HCT116 (cell line): ENCODE measurements at regions not wholly inside any gene's neighbourhood (a gene's known extent, or its start where the extent isn't known, plus 50 kb on each side); places are given as distances from the start of the nearest gene placed in this dataset.

Source experiments
- ATAC-seq: fragments of 200-7000 bp; cut with Tn5 transposase; 2 replicates; pipeline ENCODE4 v1.9.1; 2020; ENCODE audit warnings: mild to moderate bottlenecking, moderate library complexity
- BruUV-seq: library from RNA; stranded (reverse); fragments of 400-500 nt; replicated peaks from 2 replicates; lab custom pipeline; 2021; lab: Mats Ljungman, UMichigan
- CTCF ChIA-PET: fragments of 300-600 bp; sonication (Branson Sonifier 250); formaldehyde crosslinking; loops from one replicate; lab custom pipeline; 2021; ENCODE audit warnings: antibody characterized with exemption; lab: Charles Lee
- POLR2A ChIA-PET: fragments of 300-600, 350-600 bp; sonication (Branson Sonifier 250); formaldehyde crosslinking; loops from one replicate; lab custom pipeline; 2021; ENCODE audit warnings: antibody characterized with exemption; lab: Charles Lee
- RAD21 ChIA-PET, 2 experiments: fragments of 300-600 bp; sonication (Branson Sonifier 250); formaldehyde crosslinking; loops; one replicate each; lab custom pipeline; 2023; ENCODE audit warnings: low total read pairs in 2 of 2; ENCODE audit not compliant: uncharacterized antibody in 2 of 2, unreplicated experiment in 2 of 2, low non-redundant PET in 1 of 2; lab: Charles Lee
- DNase-seq: peaks from one replicate; pipeline ENCODE4 v3.0.0-alpha.2; 2010; ENCODE audit warnings: low read depth, low spot score
- H2AFZ ChIP-seq: fragments of 200-600 bp; shearing (Covaris generic), sonication (generic); 2 replicates; pipeline ENCODE4 v1.6.1; 2017; ENCODE audit warnings: low read depth, mixed run types, mixed read lengths, antibody characterized with exemption, low read length; ENCODE audit not compliant: poor library complexity, severe bottlenecking
- H3K27ac ChIP-seq: 2 replicates; pipeline ENCODE4 v1.5.1; 2012; ENCODE audit warnings: low read depth, low read length
- H3K27me3 ChIP-seq: fragments of 200-600 bp; sonication (generic); 2 replicates; pipeline ENCODE4 v1.6.1; 2016; ENCODE audit warnings: mixed run types, low read length, mixed read lengths; ENCODE audit not compliant: insufficient read depth
- H3K36me3 ChIP-seq, 2 experiments: fragments of 200-500 bp in 1 of 2; fragments of 200-600 bp in 1 of 2; sonication (Bioruptor generic) in 1 of 2; sonication (generic) in 1 of 2; 2 replicates each; pipeline versions ENCODE4 v1.5.1 to v1.6.1; 2014 to 2016; ENCODE audit warnings: low read length in 2 of 2, inconsistent platforms in 1 of 2, mixed read lengths in 1 of 2, mixed run types in 1 of 2; ENCODE audit not compliant: insufficient read depth in 2 of 2, control insufficient read depth in 1 of 2
- H3K4me1 ChIP-seq, 2 experiments: fragments of 200-600 bp in 1 of 2; sonication (generic) in 1 of 2; 2 replicates each; pipeline versions ENCODE4 v1.5.1 to v1.6.1; 2012 to 2017; ENCODE audit warnings: low read length in 2 of 2, inconsistent platforms in 1 of 2, mild to moderate bottlenecking in 1 of 2, mixed read lengths in 1 of 2, mixed run types in 1 of 2, moderate library complexity in 1 of 2; ENCODE audit not compliant: insufficient read depth in 2 of 2, control insufficient read depth in 1 of 2
- H3K4me2 ChIP-seq: fragments of 200-600 bp; sonication (generic); 2 replicates; pipeline ENCODE4 v1.6.1; 2017; ENCODE audit warnings: mixed run types, low read length, mixed read lengths
- H3K4me3 ChIP-seq, 2 experiments: fragments of 200-600 bp in 1 of 2; sonication (generic) in 1 of 2; replicated peaks in 1 of 2; 2 replicates each; pipeline ENCODE4 v1.5.1; 2011 to 2016; ENCODE audit warnings: low read length in 2 of 2, control low read depth in 1 of 2, low read depth in 1 of 2, mild to moderate bottlenecking in 1 of 2, mixed read lengths in 1 of 2, mixed run types in 1 of 2
- H3K79me2 ChIP-seq: fragments of 200-600 bp; sonication (generic); 2 replicates; pipeline ENCODE4 v1.6.1; 2017; ENCODE audit warnings: mild to moderate bottlenecking, mixed run types, low read length, moderate library complexity, mixed read lengths; ENCODE audit not compliant: insufficient read depth
- H3K9ac ChIP-seq: fragments of 200-600 bp; sonication (generic); 2 replicates; pipeline ENCODE4 v1.6.1; 2016; ENCODE audit warnings: low read length, mixed read lengths
- H3K9me2 ChIP-seq: fragments of 200-600 bp; sonication (generic), shearing (Covaris generic); 2 replicates; pipeline ENCODE4 v1.6.1; 2017; ENCODE audit warnings: mixed run types, mild to moderate bottlenecking, moderate library complexity; ENCODE audit not compliant: insufficient read depth
- H3K9me3 ChIP-seq, 2 experiments: fragments of 200-500 bp in 1 of 2; fragments of 200-600 bp in 1 of 2; sonication (Bioruptor generic) in 1 of 2; sonication (generic) in 1 of 2; 2 replicates each; pipeline ENCODE4 v1.6.1; 2014 to 2017; ENCODE audit warnings: low read length in 2 of 2, mixed read lengths in 2 of 2, inconsistent platforms in 1 of 2, low read depth in 1 of 2, mild to moderate bottlenecking in 1 of 2, mixed run types in 1 of 2, moderate library complexity in 1 of 2; ENCODE audit not compliant: control insufficient read depth in 1 of 2, insufficient read depth in 1 of 2
- H4K20me1 ChIP-seq: fragments of 200-600 bp; sonication (generic), shearing (Covaris generic); 2 replicates; pipeline ENCODE4 v1.6.1; 2017; ENCODE audit warnings: mixed run types, mild to moderate bottlenecking, moderate library complexity; ENCODE audit not compliant: insufficient read depth
- ATF3 ChIP-seq: IDR thresholded peaks from 2 replicates; pipeline ENCODE4 v1.6.1; 2012
- CTCF ChIP-seq, 3 experiments: fragments of 200-600 bp in 1 of 3; sonication (generic) in 1 of 3; IDR thresholded peaks in 2 of 3; conservative IDR thresholded peaks in 1 of 3; 2 replicates each; pipeline ENCODE4 v1.5.1; 2012 to 2017; ENCODE audit warnings: low read depth in 2 of 3, low read length in 2 of 3, antibody characterized with exemption in 1 of 3, borderline replicate concordance in 1 of 3, control low read depth in 1 of 3, mild to moderate bottlenecking in 1 of 3, mixed read lengths in 1 of 3, mixed run types in 1 of 3, moderate library complexity in 1 of 3; ENCODE audit not compliant: insufficient read depth in 1 of 3
- ELF1 ChIP-seq: IDR thresholded peaks from 2 replicates; pipeline ENCODE4 v1.6.1; 2012; ENCODE audit warnings: low read depth, borderline replicate concordance
- FOSL1 ChIP-seq: IDR thresholded peaks from 2 replicates; pipeline ENCODE4 v1.6.1; 2012; ENCODE audit warnings: low read depth
- POLR2A ChIP-seq: IDR thresholded peaks from 2 replicates; pipeline ENCODE4 v1.7.0; 2011; ENCODE audit warnings: borderline replicate concordance; ENCODE audit not compliant: insufficient read depth, insufficient read length; ENCODE audit errors: extremely low read depth
- RAD21 ChIP-seq: IDR thresholded peaks from 2 replicates; pipeline ENCODE4 v1.6.1; 2012; ENCODE audit warnings: low read depth, mild to moderate bottlenecking
- REST ChIP-seq: IDR thresholded peaks from 2 replicates; pipeline ENCODE4 v1.6.1; 2012; ENCODE audit warnings: low read depth
- SIN3A ChIP-seq: IDR thresholded peaks from 2 replicates; pipeline ENCODE4 v1.6.1; 2012; ENCODE audit warnings: low read depth
- SRF ChIP-seq: IDR thresholded peaks from 2 replicates; pipeline ENCODE4 v1.6.1; 2012; ENCODE audit warnings: low read depth
- YY1 ChIP-seq: IDR thresholded peaks from 2 replicates; pipeline ENCODE4 v1.6.1; 2011; ENCODE audit warnings: low read length, low read depth, moderate library complexity, mild to moderate bottlenecking; ENCODE audit not compliant: insufficient replicate concordance; ENCODE audit errors: extremely low read depth
- ZNF274 ChIP-seq: fragments of 200-500 bp; sonication (Bioruptor generic); IDR thresholded peaks from 2 replicates; pipeline ENCODE4 v1.6.1; 2014; ENCODE audit warnings: mild to moderate bottlenecking, low read depth, low read length, inconsistent platforms
- intact Hi-C: fragments of 100-400 bp; cut with micrococcal nuclease; formaldehyde crosslinking; loops from 2 replicates; pipeline ENCODE4 v1.10.0; 2022

- Histone ChIP-seq H3K9me2 (no peaks in the 10 kb centered on the region), H3K36me3 (no peaks in the 10 kb centered on the region), H3K4me2 (no peak overlapping the region), H3K27ac (no peak overlapping the region), H3K27me3 (peaks cover 15% of the 10 kb centered on the region; the same call in 1 of the 2 replicates), H3K79me2 (no peaks in the 10 kb centered on the region), H3K9ac (no peak overlapping the region), H3K9me3 (no peaks in the 10 kb centered on the region), H4K20me1 (no peaks in the 10 kb centered on the region), H3K4me3 (no peak overlapping the region), H2AFZ (no peak overlapping the region), H3K4me1 (no peaks in the 10 kb centered on the region)
- TF ChIP-seq ZNF274 (no peak), SIN3A (no peak), ELF1 (no peak), SRF (no peak), RAD21 (no peak), YY1 (no peak)
- no peak for ATAC-seq
- no TSS peak for BruUV-seq
- ChIA-PET RAD21 (no interaction called here), CTCF (no interaction called here), POLR2A (no interaction called here)
- DNase-seq = no peak
- intact Hi-C loops = no loop called here
Measured at GRCh38 chr14:98826618-98827017, 445.4 kb downstream of the BCL11B start.

- no peak overlapping the region for H3K9ac ChIP-seq
- TF ChIP-seq ATF3 = no peak
- TF ChIP-seq POLR2A = no peak
- TF ChIP-seq ZNF274 = no peak
- no peak for TF ChIP-seq SRF
- no peak for TF ChIP-seq CTCF (IDR thresholded peaks at IDR 0.05 in 2 of 3, conservative IDR thresholded peaks at IDR 0.05 in 1 of 3; ENCODE audit: borderline replicate concordance in 1 of 3, insufficient read depth in 1 of 3, low read depth in 2 of 3, low read length in 2 of 3)
- TF ChIP-seq YY1 = no peak
- no peak for TF ChIP-seq RAD21
- TF ChIP-seq FOSL1 = no peak
- no peak for TF ChIP-seq REST
- H3K36me3 ChIP-seq = no peaks in the 10 kb centered on the region
- CTCF ChIA-PET = no interaction called here
- H3K27me3 ChIP-seq = peaks cover 6% of the 10 kb centered on the region; the same call in 1 of the 2 replicates
- no peak overlapping the region for H3K4me2 ChIP-seq
- H3K79me2 ChIP-seq = no peaks in the 10 kb centered on the region
- H3K9me3 ChIP-seq = no peaks in the 10 kb centered on the region
- no peak for ATAC-seq
- RAD21 ChIA-PET = no interaction called here
- no TSS peak for BruUV-seq
- intact Hi-C loops = no loop called here
- POLR2A ChIA-PET = no interaction called here
- no peak overlapping the region for H3K4me3 ChIP-seq
- no peaks in the 10 kb centered on the region for H4K20me1 ChIP-seq
- H3K9me2 ChIP-seq = no peaks in the 10 kb centered on the region
- H3K27ac ChIP-seq = no peak overlapping the region
- no peak for DNase-seq
- no peaks in the 10 kb centered on the region for H3K4me1 ChIP-seq
- no peak overlapping the region for H2AFZ ChIP-seq
Measured at GRCh38 chr14:98834119-98834518, 437.9 kb downstream of the BCL11B start.
